Dendritic cell treated with granulocyte-macrophage colony-stimulating factor and Interleukin-4, amounts not matched to agents 40 ng/mL and 50 ng/mL, for 4 days (primary cell): ENCODE measurements at regions not wholly inside any gene's neighbourhood (a gene's known extent, or its start where the extent isn't known, plus 50 kb on each side); places are given as distances from the start of the nearest gene placed in this dataset.

Experiments used
- H3K27ac Mint-ChIP-seq: one replicate; pipeline ENCODE4 v1.8.0; 2022; ENCODE audit warnings: mild to moderate bottlenecking, mixed read lengths
- H3K27me3 Mint-ChIP-seq: one replicate; pipeline ENCODE4 v1.8.0; 2022; ENCODE audit warnings: mild to moderate bottlenecking, mixed read lengths
- H3K36me3 Mint-ChIP-seq: one replicate; pipeline ENCODE4 v1.8.0; 2022; ENCODE audit warnings: low read depth, mixed read lengths
- H3K4me1 Mint-ChIP-seq: one replicate; pipeline ENCODE4 v1.8.0; 2022; ENCODE audit warnings: low read depth, mixed read lengths
- H3K4me3 Mint-ChIP-seq: one replicate; pipeline ENCODE4 v1.8.0; 2022; ENCODE audit warnings: mild to moderate bottlenecking, moderate library complexity, mixed read lengths
- H3K9me3 Mint-ChIP-seq: one replicate; pipeline ENCODE4 v1.8.0; 2022; ENCODE audit warnings: mixed read lengths
- intact Hi-C: fragments of 100-400 bp; cut with micrococcal nuclease; formaldehyde crosslinking; loops from one replicate; pipeline ENCODE4 v1.15.0; 2022

- Mint-ChIP-seq H3K36me3 (no peaks in the 10 kb centered on the region), H3K4me1 (peaks cover 8% of the 10 kb centered on the region), H3K9me3 (peaks cover 14% of the 10 kb centered on the region), H3K4me3 (no peak overlapping the region), H3K27me3 (no peaks in the 10 kb centered on the region), H3K27ac (no peak overlapping the region)
- intact Hi-C loops, result no loop called here
These were observed 185.4 kb downstream of the TTLL7 start for GRCh38 chr1:83813576-83813975.

- intact Hi-C loops, result no loop called here
- Mint-ChIP-seq H3K27ac (no peak overlapping the region), H3K4me1 (no peaks in the 10 kb centered on the region), H3K9me3 (no peaks in the 10 kb centered on the region), H3K4me3 (no peak overlapping the region), H3K36me3 (no peaks in the 10 kb centered on the region), H3K27me3 (no peaks in the 10 kb centered on the region)
These were observed 188.8 kb downstream of the TTLL7 start for GRCh38 chr1:83810144-83810543.

- Mint-ChIP-seq H3K9me3 (no peaks in the 10 kb centered on the region), H3K36me3 (no peaks in the 10 kb centered on the region), H3K4me1 (no peaks in the 10 kb centered on the region), H3K27ac (no peak overlapping the region), H3K4me3 (no peak overlapping the region), H3K27me3 (no peaks in the 10 kb centered on the region)
- intact Hi-C loops, result no loop called here
These were observed 190.4 kb downstream of the TTLL7 start for GRCh38 chr1:83808536-83808935.

- no peaks in the 10 kb centered on the region for H3K9me3 Mint-ChIP-seq
- no peak overlapping the region for H3K27ac Mint-ChIP-seq
These were observed 191.1 kb downstream of the TTLL7 start for GRCh38 chr1:83807821-83808220.

GRCh38 chr1:83807231-83807630 is 191.7 kb downstream of the TTLL7 start:
- H3K4me1 Mint-ChIP-seq, result no peaks in the 10 kb centered on the region
- H3K27me3 Mint-ChIP-seq, result no peaks in the 10 kb centered on the region
- intact Hi-C loops, result no loop called here
- H3K36me3 Mint-ChIP-seq, result no peaks in the 10 kb centered on the region
- H3K27ac Mint-ChIP-seq, result no peak overlapping the region
- no peak overlapping the region for H3K4me3 Mint-ChIP-seq
- H3K9me3 Mint-ChIP-seq, result no peaks in the 10 kb centered on the region

More at GRCh38 chr1:83807821-83808220, 191.1 kb downstream of the TTLL7 start:
- H3K4me3 Mint-ChIP-seq, result no peak overlapping the region
- no peaks in the 10 kb centered on the region for H3K4me1 Mint-ChIP-seq
- no peaks in the 10 kb centered on the region for H3K27me3 Mint-ChIP-seq
- H3K36me3 Mint-ChIP-seq, result no peaks in the 10 kb centered on the region
- intact Hi-C loops, result no loop called here

GRCh38 chr1:83805921-83806320 is 193.0 kb downstream of the TTLL7 start:
- Mint-ChIP-seq H3K27me3 (no peaks in the 10 kb centered on the region), H3K4me1 (no peaks in the 10 kb centered on the region), H3K27ac (no peak overlapping the region), H3K9me3 (no peaks in the 10 kb centered on the region), H3K36me3 (no peaks in the 10 kb centered on the region), H3K4me3 (no peak overlapping the region)
- intact Hi-C loops, result no loop called here

GRCh38 chr1:83802460-83803152 is 196.3 kb downstream of the TTLL7 start:
- Mint-ChIP-seq H3K36me3 (no peaks in the 10 kb centered on the region), H3K27ac (no peak overlapping the region), H3K4me1 (no peaks in the 10 kb centered on the region), H3K4me3 (no peak overlapping the region), H3K27me3 (no peaks in the 10 kb centered on the region), H3K9me3 (no peaks in the 10 kb centered on the region)
- intact Hi-C loops, result no loop called here

- Mint-ChIP-seq H3K4me3 (no peak overlapping the region), H3K27me3 (no peaks in the 10 kb centered on the region), H3K4me1 (no peaks in the 10 kb centered on the region), H3K36me3 (no peaks in the 10 kb centered on the region), H3K9me3 (no peaks in the 10 kb centered on the region), H3K27ac (no peak overlapping the region)
- intact Hi-C loops, result no loop called here
These were observed 196.9 kb downstream of the TTLL7 start for GRCh38 chr1:83802023-83802422.

GRCh38 chr1:83800066-83800465 is 198.9 kb downstream of the TTLL7 start:
- Mint-ChIP-seq H3K4me1 (no peaks in the 10 kb centered on the region), H3K4me3 (no peak overlapping the region), H3K27ac (no peak overlapping the region), H3K27me3 (no peaks in the 10 kb centered on the region), H3K36me3 (no peaks in the 10 kb centered on the region), H3K9me3 (no peaks in the 10 kb centered on the region)
- intact Hi-C loops, result no loop called here

- H3K9me3 Mint-ChIP-seq, result no peaks in the 10 kb centered on the region
- intact Hi-C loops, result no loop called here
- H3K4me1 Mint-ChIP-seq, result no peaks in the 10 kb centered on the region
- no peaks in the 10 kb centered on the region for H3K36me3 Mint-ChIP-seq
- no peak overlapping the region for H3K4me3 Mint-ChIP-seq
- H3K27ac Mint-ChIP-seq, result no peak overlapping the region
- H3K27me3 Mint-ChIP-seq, result no peaks in the 10 kb centered on the region
These were observed 199.3 kb downstream of the TTLL7 start for GRCh38 chr1:83799594-83799993.

GRCh38 chr1:83798965-83799364 is 200.0 kb downstream of the TTLL7 start:
- Mint-ChIP-seq H3K27me3 (no peaks in the 10 kb centered on the region), H3K4me3 (no peak overlapping the region), H3K27ac (no peak overlapping the region), H3K4me1 (no peaks in the 10 kb centered on the region), H3K9me3 (no peaks in the 10 kb centered on the region), H3K36me3 (no peaks in the 10 kb centered on the region)
- intact Hi-C loops, result no loop called here

GRCh38 chr1:83796409-83796808 is 202.5 kb downstream of the TTLL7 start:
- H3K9me3 Mint-ChIP-seq, result no peaks in the 10 kb centered on the region
- intact Hi-C loops, result no loop called here
- no peak overlapping the region for H3K27ac Mint-ChIP-seq
- H3K36me3 Mint-ChIP-seq, result no peaks in the 10 kb centered on the region
- H3K4me3 Mint-ChIP-seq, result no peak overlapping the region
- no peaks in the 10 kb centered on the region for H3K4me1 Mint-ChIP-seq
- no peaks in the 10 kb centered on the region for H3K27me3 Mint-ChIP-seq

GRCh38 chr1:83794384-83794783 is 204.5 kb downstream of the TTLL7 start:
- H3K9me3 Mint-ChIP-seq, result no peaks in the 10 kb centered on the region
- intact Hi-C loops, result no loop called here
- H3K4me1 Mint-ChIP-seq, result no peaks in the 10 kb centered on the region
- no peak overlapping the region for H3K27ac Mint-ChIP-seq
- H3K36me3 Mint-ChIP-seq, result no peaks in the 10 kb centered on the region
- H3K27me3 Mint-ChIP-seq, result no peaks in the 10 kb centered on the region
- H3K4me3 Mint-ChIP-seq, result no peak overlapping the region

GRCh38 chr1:83791821-83792437 is 207.0 kb downstream of the TTLL7 start:
- H3K4me3 Mint-ChIP-seq, result no peak overlapping the region
- no peaks in the 10 kb centered on the region for H3K9me3 Mint-ChIP-seq
- no peaks in the 10 kb centered on the region for H3K36me3 Mint-ChIP-seq
- no peaks in the 10 kb centered on the region for H3K4me1 Mint-ChIP-seq
- no peak overlapping the region for H3K27ac Mint-ChIP-seq
- no peaks in the 10 kb centered on the region for H3K27me3 Mint-ChIP-seq
- intact Hi-C loops, result no loop called here

- Mint-ChIP-seq H3K27me3 (no peaks in the 10 kb centered on the region), H3K9me3 (no peaks in the 10 kb centered on the region), H3K4me3 (no peak overlapping the region), H3K4me1 (no peaks in the 10 kb centered on the region), H3K27ac (no peak overlapping the region), H3K36me3 (no peaks in the 10 kb centered on the region)
- intact Hi-C loops, result no loop called here
These were observed 208.5 kb downstream of the TTLL7 start for GRCh38 chr1:83790446-83790845.
